HG03175 (cell line): ENCODE measurements at regions not wholly inside any gene's neighbourhood (a gene's known extent, or its start where the extent isn't known, plus 50 kb on each side); places are given as distances from the start of the nearest gene placed in this dataset.

ENCODE experiments used
- ATAC-seq: cut with Tn5 transposase; IDR thresholded peaks from one replicate; pipeline ENCODE4 v1.9.1; 2021; ENCODE audit warnings: mild to moderate bottlenecking, moderate library complexity; ENCODE audit not compliant: unreplicated experiment

- ATAC-seq: no peak
Observed at GRCh38 chr6:113073611-113074191, 726.6 kb downstream of the RFPL4B start.

- no peak for ATAC-seq
Observed at GRCh38 chr6:113076116-113076515, 729.0 kb downstream of the RFPL4B start.

GRCh38 chr6:113076816-113077215, 729.7 kb downstream of the RFPL4B start:
- ATAC-seq: no peak

GRCh38 chr6:113077794-113078193, 730.7 kb downstream of the RFPL4B start:
- ATAC-seq: no peak

- no peak for ATAC-seq
Observed at GRCh38 chr6:113078791-113079190, 731.7 kb downstream of the RFPL4B start.

- no peak for ATAC-seq
Observed at GRCh38 chr6:113082745-113083144, 735.6 kb downstream of the RFPL4B start.

GRCh38 chr6:113083947-113084346, 736.8 kb downstream of the RFPL4B start:
- no peak for ATAC-seq

GRCh38 chr6:113089056-113089455, 741.9 kb downstream of the RFPL4B start:
- no peak for ATAC-seq

- no peak for ATAC-seq
Observed at GRCh38 chr6:113092795-113093194, 745.7 kb downstream of the RFPL4B start.

GRCh38 chr6:113094779-113095178, 747.6 kb downstream of the RFPL4B start:
- no peak for ATAC-seq

GRCh38 chr6:113095841-113096240, 748.7 kb downstream of the RFPL4B start:
- no peak for ATAC-seq

- no peak for ATAC-seq
Observed at GRCh38 chr6:113102761-113103160, 754.4 kb upstream of the MARCKS start.

- no peak for ATAC-seq
Observed at GRCh38 chr6:113103634-113104361, 753.3 kb upstream of the MARCKS start.

- ATAC-seq: no peak
Observed at GRCh38 chr6:113104541-113104940, 752.6 kb upstream of the MARCKS start.

GRCh38 chr6:113104951-113105350, 752.2 kb upstream of the MARCKS start:
- ATAC-seq: no peak

GRCh38 chr6:113110211-113110610, 746.9 kb upstream of the MARCKS start:
- no peak for ATAC-seq

GRCh38 chr6:113111550-113111949, 745.6 kb upstream of the MARCKS start:
- ATAC-seq: no peak

- ATAC-seq: no peak
Observed at GRCh38 chr6:113112086-113112485, 745.1 kb upstream of the MARCKS start.

- no peak for ATAC-seq
Observed at GRCh38 chr6:113115196-113115595, 741.9 kb upstream of the MARCKS start.

GRCh38 chr6:113120224-113120581, 736.9 kb upstream of the MARCKS start:
- ATAC-seq: no peak

GRCh38 chr6:113120582-113121285, 736.4 kb upstream of the MARCKS start:
- no peak for ATAC-seq

- no peak for ATAC-seq
Observed at GRCh38 chr6:113121571-113121970, 735.6 kb upstream of the MARCKS start.
